OCI-LY7 (cell line): ENCODE measurements at regions not wholly inside any gene's neighbourhood (a gene's known extent, or its start where the extent isn't known, plus 50 kb on each side); places are given as distances from the start of the nearest gene placed in this dataset.

Source experiments
- BruUV-seq: library from RNA; stranded (reverse); fragments of 400-500 nt; replicated peaks from 2 replicates; lab custom pipeline; 2021; lab: Mats Ljungman, UMichigan
- CTCF ChIA-PET: fragments of 300-600 bp; sonication (Branson Sonifier 250); formaldehyde crosslinking; loops from one replicate; lab custom pipeline; 2022; ENCODE audit warnings: antibody characterized with exemption; ENCODE audit not compliant: unreplicated experiment; lab: Charles Lee
- POLR2A ChIA-PET: fragments of 300-600 bp; sonication (Branson Sonifier 250); formaldehyde crosslinking; loops from one replicate; lab custom pipeline; 2022; ENCODE audit warnings: antibody characterized with exemption; lab: Charles Lee
- DNase-seq: peaks from one replicate; pipeline ENCODE4 v3.0.0-alpha.2; 2015; ENCODE audit warnings: low spot score
- H2AFZ ChIP-seq: fragments of 200-600 bp; sonication (generic), shearing (Covaris generic); 2 replicates; pipeline ENCODE4 v1.6.1; 2014; ENCODE audit warnings: mild to moderate bottlenecking, antibody characterized with exemption, low read length, moderate library complexity
- H3K27ac ChIP-seq: fragments of 200-600 bp; sonication (generic); 2 replicates; pipeline ENCODE4 v1.5.1; 2014; ENCODE audit warnings: mixed run types, low read depth, mild to moderate bottlenecking, moderate library complexity, low read length, inconsistent platforms; ENCODE audit not compliant: poor library complexity, severe bottlenecking
- H3K36me3 ChIP-seq: fragments of 200-600 bp; sonication (generic); 2 replicates; pipeline ENCODE4 v1.6.1; 2014; ENCODE audit warnings: mild to moderate bottlenecking, antibody characterized with exemption, low read length, moderate library complexity, mixed read lengths; ENCODE audit not compliant: insufficient read depth
- H3K4me1 ChIP-seq: fragments of 200-600 bp; sonication (generic); 2 replicates; pipeline ENCODE4 v1.5.1; 2014; ENCODE audit warnings: mild to moderate bottlenecking, low read length; ENCODE audit not compliant: insufficient read depth, poor library complexity, severe bottlenecking
- H3K4me2 ChIP-seq: fragments of 200-600 bp; sonication (generic); 2 replicates; pipeline ENCODE4 v1.6.1; 2014; ENCODE audit warnings: mild to moderate bottlenecking, low read length
- H3K4me3 ChIP-seq: fragments of 200-600 bp; sonication (generic); 2 replicates; pipeline ENCODE4 v1.5.1; 2014; ENCODE audit warnings: mild to moderate bottlenecking, low read depth, low read length; ENCODE audit not compliant: poor library complexity, severe bottlenecking
- H3K79me2 ChIP-seq: fragments of 200-600 bp; sonication (generic); 2 replicates; pipeline ENCODE4 v1.6.1; 2016; ENCODE audit warnings: low read depth, mild to moderate bottlenecking, low read length, moderate library complexity, mixed read lengths; ENCODE audit not compliant: insufficient read depth
- H3K9me2 ChIP-seq: fragments of 200-600 bp; sonication (generic); 2 replicates; pipeline ENCODE4 v1.6.1; 2016; ENCODE audit warnings: mild to moderate bottlenecking, low read length, mixed read lengths; ENCODE audit not compliant: insufficient read depth
- H3K9me3 ChIP-seq: fragments of 200-600 bp; sonication (generic); 2 replicates; pipeline ENCODE4 v1.6.1; 2014; ENCODE audit warnings: mild to moderate bottlenecking, mixed run types, low read length, mixed read lengths
- H4K20me1 ChIP-seq: fragments of 200-600 bp; sonication (generic); 2 replicates; pipeline ENCODE4 v1.6.1; 2014; ENCODE audit warnings: mild to moderate bottlenecking, antibody characterized with exemption, low read length, moderate library complexity, mixed read lengths; ENCODE audit not compliant: insufficient read depth
- CTCF ChIP-seq: fragments of 200-600 bp; sonication (generic); conservative IDR thresholded peaks from 2 replicates; pipeline ENCODE4 v1.5.1; 2014; ENCODE audit warnings: mild to moderate bottlenecking, antibody characterized with exemption, low read length, moderate library complexity, mixed read lengths
- EZH2phosphoT487 ChIP-seq: fragments of 200-600 bp; sonication (generic); IDR thresholded peaks from 2 replicates; pipeline ENCODE4 v1.6.1; 2018; ENCODE audit warnings: low read depth, borderline replicate concordance, mild to moderate bottlenecking, mixed run types, antibody characterized with exemption, low read length, moderate library complexity, mixed read lengths
- intact Hi-C: fragments of 100-400 bp; cut with micrococcal nuclease; formaldehyde crosslinking; loops from one replicate; pipeline ENCODE4 v1.10.0; 2022; ENCODE audit not compliant: unreplicated experiment

DNA sequence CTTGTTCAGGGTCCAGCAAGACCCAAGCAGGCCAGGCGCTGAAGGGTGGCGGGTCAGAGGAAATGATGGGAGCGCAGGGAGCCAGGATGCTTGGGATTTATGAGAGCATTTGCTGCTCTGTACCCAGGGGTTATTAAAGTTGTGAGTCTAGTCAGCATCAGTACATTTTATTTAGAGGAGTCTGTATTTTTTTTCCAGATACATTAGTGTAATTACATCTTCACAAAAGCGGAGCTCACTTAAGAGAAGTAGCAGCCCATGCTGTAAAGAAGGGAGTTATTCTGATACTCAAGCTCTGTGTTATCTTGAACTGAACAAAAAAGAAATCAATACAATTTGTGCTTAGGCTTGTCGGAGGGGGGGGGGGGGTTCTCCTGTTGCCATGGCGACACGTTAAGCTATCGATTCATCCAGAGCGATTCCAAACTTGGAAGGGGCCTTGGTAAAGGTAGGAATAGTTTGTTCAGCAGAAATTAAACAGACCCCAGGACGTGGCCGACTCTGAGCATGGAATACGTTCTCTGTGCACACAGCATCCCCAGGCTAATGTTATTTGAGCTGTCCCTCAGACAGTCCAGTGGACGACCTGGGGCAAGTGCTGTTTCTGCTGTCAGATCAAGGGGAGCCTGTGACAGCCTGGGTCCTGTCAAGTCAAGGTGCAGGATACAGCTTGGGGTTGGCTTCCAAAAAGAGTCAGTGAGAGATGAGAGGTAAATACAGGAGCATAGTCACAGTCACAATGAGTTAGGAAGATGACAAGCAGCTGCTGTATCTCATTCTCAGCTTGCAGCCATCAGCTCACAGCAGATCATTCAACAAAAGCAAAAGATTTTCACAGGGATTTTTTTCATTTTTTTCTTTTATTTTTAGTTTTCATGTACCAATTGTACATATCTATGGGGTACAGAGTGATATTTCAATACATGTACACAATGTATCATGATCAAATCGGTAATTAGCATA, 387.6 kb downstream of the DCDC2C start:
- no TSS peak for BruUV-seq
- Histone ChIP-seq H4K20me1 (no peaks in the 10 kb centered on the region), H3K27ac (no peak overlapping the region), H3K9me2 (no peaks in the 10 kb centered on the region), H3K79me2 (no peaks in the 10 kb centered on the region), H3K36me3 (no peaks in the 10 kb centered on the region), H3K4me3 (no peak overlapping the region), H2AFZ (no peak overlapping the region), H3K4me2 (no peak overlapping the region), H3K9me3 (no peaks in the 10 kb centered on the region), H3K4me1 (no peaks in the 10 kb centered on the region)
- CTCF ChIA-PET: interaction anchor here (0.6 to 1.0 kb wide), 2 partner anchors 9 to 566 kb away, joined by 3 to 11 read pairs; no protein-coding TSS in a partner anchor
- TF ChIP-seq EZH2phosphoT487: no peak
- intact Hi-C loops: no loop called here
- no peak for DNase-seq
- POLR2A ChIA-PET: interaction anchor here (0.6 to 1.1 kb wide), 3 partner anchors 11 to 129 kb away, joined by 3 to 7 read pairs (median 5); no protein-coding TSS in a partner anchor

- BruUV-seq: no TSS peak
- no peaks in the 10 kb centered on the region for H3K4me1 ChIP-seq
- CTCF ChIA-PET: no interaction called here
Observed at GRCh38 chr2:4091869-4092268, 388.5 kb downstream of the DCDC2C start.

GRCh38 chr2:4094743-4095142, 391.4 kb downstream of the DCDC2C start:
- no peaks in the 10 kb centered on the region for H3K9me2 ChIP-seq
- intact Hi-C loops: no loop called here
- no peak overlapping the region for H3K4me2 ChIP-seq
- DNase-seq: no peak
- CTCF ChIA-PET: no interaction called here
- no peak overlapping the region for H3K4me3 ChIP-seq
- H3K79me2 ChIP-seq: no peaks in the 10 kb centered on the region
- no peak for TF ChIP-seq EZH2phosphoT487
- TF ChIP-seq CTCF: no peak
- no TSS peak for BruUV-seq
- H3K27ac ChIP-seq: no peak overlapping the region
- no peaks in the 10 kb centered on the region for H3K9me3 ChIP-seq
- POLR2A ChIA-PET: interaction anchor here (0.6 kb wide), 1 partner anchor 500 kb away, joined by 5 read pairs; no protein-coding TSS in a partner anchor
- H3K4me1 ChIP-seq: no peaks in the 10 kb centered on the region
- H3K36me3 ChIP-seq: no peaks in the 10 kb centered on the region
- H4K20me1 ChIP-seq: no peaks in the 10 kb centered on the region
- no peak overlapping the region for H2AFZ ChIP-seq

More at GRCh38 chr2:4091869-4092268, 388.5 kb downstream of the DCDC2C start:
- H3K9me3 ChIP-seq: no peaks in the 10 kb centered on the region
- no peak overlapping the region for H3K4me2 ChIP-seq
- POLR2A ChIA-PET: interaction anchor here (1.1 kb wide), 1 partner anchor 10 kb away, joined by 3 read pairs; no protein-coding TSS in a partner anchor
- no peak overlapping the region for H3K27ac ChIP-seq
- H3K9me2 ChIP-seq: no peaks in the 10 kb centered on the region
- intact Hi-C loops: no loop called here
- H3K79me2 ChIP-seq: no peaks in the 10 kb centered on the region
- no peak for DNase-seq
- no peaks in the 10 kb centered on the region for H4K20me1 ChIP-seq
- no peaks in the 10 kb centered on the region for H3K36me3 ChIP-seq
- no peak for TF ChIP-seq CTCF
- TF ChIP-seq EZH2phosphoT487: no peak
- H2AFZ ChIP-seq: no peak overlapping the region
- no peak overlapping the region for H3K4me3 ChIP-seq
